Heart right ventricle (tissue), 16 donors: ENCODE measurements at regions not wholly inside any gene's neighbourhood (a gene's known extent, or its start where the extent isn't known, plus 50 kb on each side); places are given as distances from the start of the nearest gene placed in this dataset.
A peak's percentile ranks its signal among the peaks of the same experiment; 100 is the strongest.

Source experiments
- ATAC-seq, 8 donors: fragments of 200-7000 bp; cut with Tn5 transposase; one replicate each; pipeline ENCODE4 v1.9.1; 2020; ENCODE audit warnings: mild to moderate bottlenecking in 8 of 8, moderate library complexity in 8 of 8, moderate number of reproducible peaks in 1 of 8
- DNase-seq, 2 donors: peaks; one replicate each; pipeline ENCODE4 v3.0.0-alpha.2; 2020
- H3K27ac ChIP-seq, 10 donors: fragments of 200-600 bp; sonication (generic) in 2 of 10; one replicate each; pipeline versions ENCODE4 v1.5.0 to v1.8.0; 2020 to 2022; ENCODE audit warnings: mild to moderate bottlenecking in 3 of 10
- H3K27me3 ChIP-seq, 7 donors: fragments of 200-600 bp; one replicate each; pipeline ENCODE4 v1.8.0; 2021 to 2022; ENCODE audit warnings: mild to moderate bottlenecking in 2 of 7
- H3K36me3 ChIP-seq, 9 donors: fragments of 200-600 bp; sonication (generic) in 1 of 9; one replicate each; pipeline versions ENCODE4 v1.5.0 to v1.8.0; 2020 to 2022; ENCODE audit warnings: mild to moderate bottlenecking in 2 of 9
- H3K4me1 ChIP-seq, 9 donors: fragments of 200-600 bp; sonication (generic) in 1 of 9; one replicate each; pipeline versions ENCODE4 v1.5.0 to v1.8.0; 2020 to 2022; ENCODE audit warnings: mild to moderate bottlenecking in 4 of 9
- H3K4me3 ChIP-seq, 10 donors: fragments of 200-600 bp; sonication (generic) in 2 of 10; one replicate each; pipeline versions ENCODE4 v1.5.0 to v1.8.0; 2020 to 2022; ENCODE audit warnings: mild to moderate bottlenecking in 7 of 10, moderate library complexity in 2 of 10
- H3K9me3 ChIP-seq, 11 donors: fragments of 200-600 bp in 10 of 11; sonication (generic) in 2 of 11; one replicate each; pipeline versions ENCODE4 v1.5.0 to v1.8.0; 2013 to 2022; ENCODE audit warnings: mild to moderate bottlenecking in 2 of 11, control low read depth in 1 of 11, moderate library complexity in 1 of 11
- WGBS, 2 donors: extraction: QIAGEN DNeasy Blood & Tissue Kit; methylation state at CpG; one replicate each; pipeline ENCODE4 v1.1.7; 2013; ENCODE audit warnings: inconsistent platforms in 1 of 2; 5-methylcytosine and 5-hydroxymethylcytosine counted together
- intact Hi-C, 10 donors: fragments of 100-400 bp; cut with DNase I; formaldehyde crosslinking; loops; one replicate each; pipeline versions ENCODE4 v1.11.1 to v1.14.2; 2022
- TF ChIP-seq, protein P1 (sequence below), 9 donors: fragments of 200-600 bp; sonication (generic) in 2 of 9; IDR thresholded peaks; one replicate each; pipeline versions ENCODE4 v1.5.0 to v1.8.0; 2021 to 2022; ENCODE audit warnings: antibody characterized with exemption in 9 of 9, mild to moderate bottlenecking in 5 of 9, moderate library complexity in 1 of 9
- donor health status: Arrhythmogenic right ventricular cardiomyopathy.
- donor health status: ischemic (EF 13 %, LVEDD 7.1; RV severe dilation, severe dysfunction).
- donor health status: healthy with polysubstance abuse.
- donor health status: DM: no; HTN: yes; CAD: no.
- donor health status: DM: no; HTN: no; CAD: no.
- donor health status: ischemic (EF 25% LVEDD 6.9; RV normal size, moderate dysfunction).
- donor health status: ischemic (EF 25% LVEDD 5.7; RV mildly dilated, moderate dysfunction).
- donor health status: healthy.
- donor health status: DM: yes; HTN: yes; CAD: no.
- donor health status: Ischemic cardiomyopathy.
- donor health status: ischemic (EF 35%, LVEDD 5.7; RV mildly dilated, moderate dysfunction).
- donor health status: nonischemic (EF 11% LVEDD 7.7; RV severe dilation, severe dysfunction).
- donor health status: DM: yes; HTN: yes; CAD: no.
- donor health status: PGD.
- donor health status: ischemic (EF 29% LVEDD 5.4; RV normal size, mild dysfunction).
- donor health status: nonischemic (EF 23%, LVEDD 6.1; RV moderate dilation, normal function).

- H3K27ac ChIP-seq, result no peak overlapping the region
- H3K4me3 ChIP-seq, result no peak overlapping the region
- DNase-seq, result no peak
- peaks cover 0 to 2% (median 0%) of the 10 kb centered on the region in 7 donors for H3K27me3 ChIP-seq
- ATAC-seq, result no peak
- H3K36me3 ChIP-seq, result no peaks in the 10 kb centered on the region
- H3K9me3 ChIP-seq, result peaks cover 0 to 38% (median 0%) of the 10 kb centered on the region in 11 donors
- intact Hi-C loops, result loop anchor here in 3 of 10 donors (10.0 kb wide), 2 partner anchors 286 to 616 kb away; no protein-coding TSS in a partner anchor
- peaks cover 0 to 8% (median 0%) of the 10 kb centered on the region in 9 donors for H3K4me1 ChIP-seq
- TF ChIP-seq, protein P1, sequence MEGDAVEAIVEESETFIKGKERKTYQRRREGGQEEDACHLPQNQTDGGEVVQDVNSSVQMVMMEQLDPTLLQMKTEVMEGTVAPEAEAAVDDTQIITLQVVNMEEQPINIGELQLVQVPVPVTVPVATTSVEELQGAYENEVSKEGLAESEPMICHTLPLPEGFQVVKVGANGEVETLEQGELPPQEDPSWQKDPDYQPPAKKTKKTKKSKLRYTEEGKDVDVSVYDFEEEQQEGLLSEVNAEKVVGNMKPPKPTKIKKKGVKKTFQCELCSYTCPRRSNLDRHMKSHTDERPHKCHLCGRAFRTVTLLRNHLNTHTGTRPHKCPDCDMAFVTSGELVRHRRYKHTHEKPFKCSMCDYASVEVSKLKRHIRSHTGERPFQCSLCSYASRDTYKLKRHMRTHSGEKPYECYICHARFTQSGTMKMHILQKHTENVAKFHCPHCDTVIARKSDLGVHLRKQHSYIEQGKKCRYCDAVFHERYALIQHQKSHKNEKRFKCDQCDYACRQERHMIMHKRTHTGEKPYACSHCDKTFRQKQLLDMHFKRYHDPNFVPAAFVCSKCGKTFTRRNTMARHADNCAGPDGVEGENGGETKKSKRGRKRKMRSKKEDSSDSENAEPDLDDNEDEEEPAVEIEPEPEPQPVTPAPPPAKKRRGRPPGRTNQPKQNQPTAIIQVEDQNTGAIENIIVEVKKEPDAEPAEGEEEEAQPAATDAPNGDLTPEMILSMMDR (IDR thresholded peaks at IDR 0.05), result no peak
- 42 to 47% methylated on average over 2 of the region's 2 CpGs for WGBS, 2 donors
Measured at GRCh38 chr4:57448901-57449300, 338.7 kb upstream of the IGFBP7 start.

- DNase-seq, result no peak
- WGBS, 2 donors, result 77 to 85% methylated on average over 4 of the region's 4 CpGs
- Histone ChIP-seq H3K9me3 (peaks cover 0 to 33% (median 0%) of the 10 kb centered on the region in 11 donors), H3K4me1 (peaks cover 0 to 8% (median 0%) of the 10 kb centered on the region in 9 donors), H3K27me3 (peaks cover 0 to 2% (median 0%) of the 10 kb centered on the region in 7 donors), H3K36me3 (no peaks in the 10 kb centered on the region), H3K27ac (no peak overlapping the region), H3K4me3 (no peak overlapping the region)
- TF ChIP-seq, protein P1 (IDR thresholded peaks at IDR 0.05), result no peak
- intact Hi-C loops, result loop anchor here in 3 of 10 donors (10.0 kb wide), 2 partner anchors 286 to 616 kb away; no protein-coding TSS in a partner anchor
- ATAC-seq, result no peak
Measured at GRCh38 chr4:57448452-57448851, 338.3 kb upstream of the IGFBP7 start.

DNA sequence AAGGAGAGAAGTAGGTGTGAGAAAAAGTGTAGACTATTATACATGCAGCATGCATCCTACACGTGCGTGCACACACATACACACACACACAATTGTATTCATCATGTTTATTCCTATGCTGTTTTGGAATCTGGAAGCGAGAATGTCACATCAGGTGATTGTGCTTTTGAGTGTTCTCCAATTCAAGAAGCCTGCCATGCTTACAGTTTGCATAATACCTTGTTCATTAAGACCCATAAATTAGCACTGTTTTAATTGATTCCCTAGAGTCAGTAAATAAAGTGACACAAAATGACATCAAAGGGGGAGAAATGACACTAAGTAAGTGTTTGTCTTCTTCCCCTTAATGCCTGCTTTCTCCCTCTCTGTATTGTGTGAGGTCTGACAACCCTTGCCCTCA is 336.1 kb upstream of the IGFBP7 start:
- H3K27ac ChIP-seq, result peak overlapping the region in 1 of 10 donors; percentile 10
- H3K4me3 ChIP-seq, result no peak overlapping the region
- peaks cover 0 to 2% (median 0%) of the 10 kb centered on the region in 7 donors for H3K27me3 ChIP-seq
- DNase-seq, result no peak
- no peak for ATAC-seq
- peaks cover 0 to 9% (median 0%) of the 10 kb centered on the region in 9 donors for H3K4me1 ChIP-seq
- TF ChIP-seq, protein P1 (IDR thresholded peaks at IDR 0.05), result no peak
- peaks cover 0 to 12% (median 0%) of the 10 kb centered on the region in 11 donors for H3K9me3 ChIP-seq
- 81 to 87% methylated on average over 3 of the region's 3 CpGs for WGBS, 2 donors
- intact Hi-C loops, result loop anchor here in 3 of 10 donors (10.0 kb wide), 2 partner anchors 289 to 619 kb away; no protein-coding TSS in a partner anchor
- no peaks in the 10 kb centered on the region for H3K36me3 ChIP-seq

- ATAC-seq (peak in 1 of 8 donors; percentile 33), DNase-seq (no peak)
- no peak overlapping the region for H3K4me3 ChIP-seq
- intact Hi-C loops, result loop anchor here in 3 of 10 donors (10.0 kb wide), 2 partner anchors 289 to 619 kb away; no protein-coding TSS in a partner anchor
- peaks cover 0 to 9% (median 0%) of the 10 kb centered on the region in 11 donors for H3K9me3 ChIP-seq
- TF ChIP-seq, protein P1 (IDR thresholded peaks at IDR 0.05), result no peak
- peaks cover 0 to 2% (median 0%) of the 10 kb centered on the region in 7 donors for H3K27me3 ChIP-seq
- no peaks in the 10 kb centered on the region for H3K36me3 ChIP-seq
- H3K4me1 ChIP-seq, result peaks cover 0 to 9% (median 0%) of the 10 kb centered on the region in 9 donors
- peak overlapping the region in 1 of 10 donors; percentile 10 for H3K27ac ChIP-seq
Measured at GRCh38 chr4:57445686-57446085, 335.5 kb upstream of the IGFBP7 start.
